ENCODE measurements at regions not wholly inside any gene's neighbourhood (a gene's known extent, or its start where the extent isn't known, plus 50 kb on each side); places are given as distances from the start of the nearest gene placed in this dataset.

GRCh38 chr20:60791823-60792222 is 460.2 kb upstream of the CDH4 start:
- Histone ChIP-seq H3K27ac (no peak overlapping the region), H3K4me1 (no peaks in the 10 kb centered on the region), H3K9me3 (no peaks in the 10 kb centered on the region), H3K36me3 (no peaks in the 10 kb centered on the region), H3K27me3 (no peaks in the 10 kb centered on the region), H3K4me3 (no peak overlapping the region)
- TF ChIP-seq, protein P1, sequence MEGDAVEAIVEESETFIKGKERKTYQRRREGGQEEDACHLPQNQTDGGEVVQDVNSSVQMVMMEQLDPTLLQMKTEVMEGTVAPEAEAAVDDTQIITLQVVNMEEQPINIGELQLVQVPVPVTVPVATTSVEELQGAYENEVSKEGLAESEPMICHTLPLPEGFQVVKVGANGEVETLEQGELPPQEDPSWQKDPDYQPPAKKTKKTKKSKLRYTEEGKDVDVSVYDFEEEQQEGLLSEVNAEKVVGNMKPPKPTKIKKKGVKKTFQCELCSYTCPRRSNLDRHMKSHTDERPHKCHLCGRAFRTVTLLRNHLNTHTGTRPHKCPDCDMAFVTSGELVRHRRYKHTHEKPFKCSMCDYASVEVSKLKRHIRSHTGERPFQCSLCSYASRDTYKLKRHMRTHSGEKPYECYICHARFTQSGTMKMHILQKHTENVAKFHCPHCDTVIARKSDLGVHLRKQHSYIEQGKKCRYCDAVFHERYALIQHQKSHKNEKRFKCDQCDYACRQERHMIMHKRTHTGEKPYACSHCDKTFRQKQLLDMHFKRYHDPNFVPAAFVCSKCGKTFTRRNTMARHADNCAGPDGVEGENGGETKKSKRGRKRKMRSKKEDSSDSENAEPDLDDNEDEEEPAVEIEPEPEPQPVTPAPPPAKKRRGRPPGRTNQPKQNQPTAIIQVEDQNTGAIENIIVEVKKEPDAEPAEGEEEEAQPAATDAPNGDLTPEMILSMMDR (IDR thresholded peaks at IDR 0.05), result no peak
- intact Hi-C loops (cut with DNase I), result no loop called here
- DNase-seq (ENCODE audit: low spot score in 2 of 2), result no peak

GRCh38 chr20:60792941-60793340 is 459.1 kb upstream of the CDH4 start:
- H3K4me1 ChIP-seq, result no peaks in the 10 kb centered on the region
- no peaks in the 10 kb centered on the region for H3K27me3 ChIP-seq
- H3K27ac ChIP-seq, result no peak overlapping the region
- H3K4me3 ChIP-seq, result no peak overlapping the region
- no peaks in the 10 kb centered on the region for H3K9me3 ChIP-seq
- H3K36me3 ChIP-seq, result no peaks in the 10 kb centered on the region
- TF ChIP-seq, protein P1 (IDR thresholded peaks at IDR 0.05), result no peak
- intact Hi-C loops (cut with DNase I), result no loop called here
- DNase-seq (ENCODE audit: low spot score in 2 of 2), result no peak

DNA sequence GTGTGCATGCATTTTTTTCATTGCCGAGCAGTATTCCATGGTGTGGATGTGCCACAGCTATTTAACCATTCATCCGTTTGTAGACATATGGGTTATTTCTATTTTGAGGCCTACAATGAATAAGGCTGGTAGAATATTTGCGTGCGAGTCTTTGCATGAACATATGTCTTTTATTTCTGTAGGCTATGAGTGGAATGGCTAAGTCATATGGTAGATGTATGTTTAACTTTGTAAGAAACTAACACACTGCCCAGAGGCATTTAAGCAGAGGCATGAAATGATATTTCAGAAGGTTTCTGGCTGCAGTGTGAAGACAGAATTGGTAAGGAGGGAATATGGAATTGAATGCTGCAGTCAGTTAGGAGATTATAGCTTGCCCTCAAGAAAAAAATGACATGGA is 457.4 kb upstream of the CDH4 start:
- Histone ChIP-seq H3K27ac (no peak overlapping the region), H3K4me3 (no peak overlapping the region), H3K4me1 (no peaks in the 10 kb centered on the region), H3K9me3 (no peaks in the 10 kb centered on the region), H3K27me3 (no peaks in the 10 kb centered on the region), H3K36me3 (no peaks in the 10 kb centered on the region)
- TF ChIP-seq, protein P1 (IDR thresholded peaks at IDR 0.05), result no peak
- intact Hi-C loops (cut with DNase I), result no loop called here
- DNase-seq (ENCODE audit: low spot score in 2 of 2), result no peak

DNA sequence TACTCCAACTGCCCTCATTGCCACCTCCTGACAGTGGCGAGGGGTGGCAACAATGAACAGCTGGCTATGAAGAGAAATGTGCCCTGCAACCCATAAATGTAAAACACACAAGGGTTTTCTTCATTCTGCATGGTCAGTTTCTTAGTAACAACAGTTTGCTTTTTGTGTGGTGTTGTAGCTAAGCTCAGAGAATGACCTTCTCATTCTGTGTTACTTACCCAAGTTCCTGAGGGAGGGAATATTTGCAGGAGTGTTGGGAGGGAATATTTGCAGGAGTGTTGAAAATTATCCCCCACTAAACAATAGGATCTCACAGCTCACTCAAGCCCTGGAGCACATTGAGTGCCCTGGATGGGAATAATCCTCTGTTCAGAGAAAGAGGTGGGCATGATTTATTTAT is 456.4 kb upstream of the CDH4 start:
- H3K4me3 ChIP-seq, result no peak overlapping the region
- H3K27ac ChIP-seq, result no peak overlapping the region
- TF ChIP-seq, protein P1 (IDR thresholded peaks at IDR 0.05), result no peak
- no peaks in the 10 kb centered on the region for H3K9me3 ChIP-seq
- intact Hi-C loops (cut with DNase I), result no loop called here
- DNase-seq (ENCODE audit: low spot score in 2 of 2), result no peak
- no peaks in the 10 kb centered on the region for H3K4me1 ChIP-seq
- no peaks in the 10 kb centered on the region for H3K27me3 ChIP-seq
- no peaks in the 10 kb centered on the region for H3K36me3 ChIP-seq

- DNase-seq (ENCODE audit: low spot score in 2 of 2), result no peak
- no peaks in the 10 kb centered on the region for H3K27me3 ChIP-seq
- no peak overlapping the region for H3K27ac ChIP-seq
- no peaks in the 10 kb centered on the region for H3K4me1 ChIP-seq
- no peaks in the 10 kb centered on the region for H3K9me3 ChIP-seq
- intact Hi-C loops (cut with DNase I), result no loop called here
- no peaks in the 10 kb centered on the region for H3K36me3 ChIP-seq
- no peak overlapping the region for H3K4me3 ChIP-seq
- TF ChIP-seq, protein P1 (IDR thresholded peaks at IDR 0.05), result no peak
Measured at GRCh38 chr20:60800185-60800584, 451.9 kb upstream of the CDH4 start.

DNA sequence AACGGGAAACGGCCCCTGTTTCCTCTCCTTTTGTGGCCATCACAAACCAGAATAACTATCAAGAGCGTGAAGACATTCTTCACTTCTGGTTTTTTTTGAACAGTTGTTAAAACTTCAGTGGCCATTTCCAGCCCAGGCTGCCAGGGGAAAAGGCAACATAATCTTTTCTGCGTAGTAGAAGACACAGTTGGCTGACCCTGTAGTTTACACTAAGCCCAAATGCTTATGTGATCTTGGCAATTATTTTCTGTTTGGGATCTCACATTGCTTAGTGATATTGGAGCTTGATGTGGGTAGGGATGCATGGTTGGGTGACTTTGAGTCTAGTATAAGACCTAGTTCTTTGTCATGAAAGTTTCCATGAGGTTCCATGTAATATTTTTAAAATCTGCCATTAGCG is 449.4 kb upstream of the CDH4 start:
- Histone ChIP-seq H3K36me3 (no peaks in the 10 kb centered on the region), H3K4me3 (no peak overlapping the region), H3K4me1 (no peaks in the 10 kb centered on the region), H3K27ac (no peak overlapping the region), H3K27me3 (no peaks in the 10 kb centered on the region), H3K9me3 (no peaks in the 10 kb centered on the region)
- no peak for DNase-seq (ENCODE audit: low spot score in 2 of 2)
- intact Hi-C loops (cut with DNase I), result no loop called here
- TF ChIP-seq, protein P1 (IDR thresholded peaks at IDR 0.05), result no peak

Measured in ascending aorta (tissue), 2 donors.